NCI-H526 (cell line): ENCODE measurements at regions not wholly inside any gene's neighbourhood (a gene's known extent, or its start where the extent isn't known, plus 50 kb on each side); places are given as distances from the start of the nearest gene placed in this dataset.

Experiments
- DNase-seq, 2 experiments: peaks; one replicate each; lab custom pipeline; 2025; lab: John Stamatoyannopoulos, UW

GRCh38 chr13:89034015-89034414, 1362.8 kb downstream of the SLITRK5 start:
- DNase-seq, result no peak

DNA sequence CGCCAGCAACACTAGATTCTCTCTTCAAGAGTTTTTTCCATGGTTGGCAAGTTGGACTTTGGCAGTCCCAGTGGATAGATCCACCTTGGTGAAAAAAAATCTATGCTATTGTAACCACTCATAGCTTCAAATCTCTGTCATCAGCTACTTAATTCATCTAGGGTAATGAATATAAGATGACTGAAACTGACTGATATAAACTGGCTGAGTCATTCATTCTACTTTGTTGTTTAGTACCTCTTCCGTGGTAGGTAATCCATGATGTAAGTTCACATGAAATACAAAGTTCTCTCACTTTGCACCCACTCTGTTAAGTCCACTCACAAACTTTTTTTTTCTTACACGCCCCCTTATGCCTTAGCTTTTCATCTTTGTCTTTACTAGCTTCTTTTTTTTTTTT, 1381.5 kb downstream of the SLITRK5 start:
- no peak for DNase-seq

- no peak for DNase-seq
Measured at GRCh38 chr13:89053418-89053817, 1382.2 kb downstream of the SLITRK5 start.

DNA sequence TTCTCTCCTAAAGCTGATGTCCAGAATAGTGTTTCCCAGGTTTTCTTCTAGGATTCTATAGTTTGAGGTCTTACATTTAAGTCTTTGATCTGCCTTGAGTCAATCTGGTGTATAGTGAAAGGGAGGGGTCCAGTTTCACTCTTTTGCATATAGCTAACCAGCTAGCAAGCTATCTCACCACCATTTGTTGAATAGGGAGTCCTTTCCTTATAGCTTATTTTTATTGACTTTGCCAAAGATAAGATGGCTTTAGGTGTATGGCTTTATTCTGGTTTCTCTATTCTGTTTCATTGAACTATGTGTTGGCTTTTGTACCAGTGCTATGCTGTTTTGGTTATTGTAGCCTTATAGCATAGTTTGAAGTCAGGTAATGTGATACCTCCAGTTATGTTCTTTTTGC, 1386.1 kb downstream of the SLITRK5 start:
- DNase-seq, result no peak

DNA sequence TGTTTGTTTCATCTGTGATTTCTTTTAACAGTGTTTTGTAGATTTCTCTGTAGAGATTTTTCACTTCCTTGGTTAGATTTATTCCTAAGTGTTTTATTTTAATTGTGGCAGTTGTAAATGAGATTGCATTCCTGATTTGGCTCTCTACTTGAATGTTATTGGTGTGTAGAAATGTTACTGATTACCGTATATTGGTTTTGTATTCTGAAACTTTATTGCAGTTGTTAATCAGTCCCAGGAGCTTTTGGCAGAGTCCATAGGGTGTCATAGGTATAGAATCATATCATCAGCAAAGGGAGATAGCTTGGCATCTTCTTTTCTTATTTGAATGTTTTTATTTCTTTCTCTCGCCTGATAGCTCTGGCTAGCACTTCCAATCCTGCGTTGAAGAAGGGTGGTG, 1386.7 kb downstream of the SLITRK5 start:
- no peak for DNase-seq

DNA sequence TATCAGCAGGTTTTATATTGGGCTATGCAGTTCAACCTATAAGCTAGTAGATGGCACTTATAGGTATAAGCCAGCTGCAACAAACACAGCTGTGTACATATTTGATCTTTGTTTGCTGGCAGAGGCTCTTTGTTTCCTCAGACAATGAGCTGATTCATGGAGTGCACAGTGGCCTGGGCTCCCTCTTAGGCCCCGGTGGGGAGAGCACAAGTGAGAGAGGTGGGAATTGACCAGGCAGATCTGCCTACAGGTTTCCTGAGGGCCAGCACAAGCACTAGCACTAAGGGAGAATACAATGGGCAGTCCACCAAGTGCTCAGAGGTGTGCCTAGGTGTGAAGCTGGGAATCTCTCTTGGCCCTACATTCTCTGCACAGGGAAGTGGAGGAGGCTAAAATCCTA, 1390.7 kb downstream of the SLITRK5 start:
- peak; percentile 85 to 88 for DNase-seq

DNA sequence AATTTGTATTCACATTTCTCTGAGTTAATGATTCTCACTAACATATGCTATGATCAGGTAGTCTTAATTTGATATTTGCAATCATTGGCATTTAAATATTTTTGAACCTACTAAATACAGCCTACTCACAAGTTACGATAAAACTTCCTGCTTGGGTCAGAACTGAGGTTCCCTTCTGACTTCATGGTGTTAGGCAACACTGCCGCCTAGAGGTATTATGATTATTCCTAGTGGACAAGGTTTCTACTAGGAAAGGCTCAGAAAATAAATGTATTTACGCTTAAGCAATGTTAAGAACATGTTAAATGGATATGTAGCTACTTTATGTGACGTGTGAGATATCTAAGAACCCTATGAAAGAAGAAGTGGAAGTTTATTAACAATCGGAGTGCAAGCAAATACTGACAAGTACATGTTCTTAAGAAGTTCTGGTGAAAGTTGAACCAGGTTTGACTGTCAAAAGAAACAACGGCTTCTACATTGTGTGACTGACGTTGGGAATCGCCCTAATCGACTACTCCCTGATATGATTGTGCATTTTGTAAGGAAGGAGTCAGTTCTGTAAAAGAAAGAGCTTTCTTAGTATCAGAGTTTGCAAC, 1395.8 kb downstream of the SLITRK5 start:
- peak; percentile 28 to 89 for DNase-seq

DNA sequence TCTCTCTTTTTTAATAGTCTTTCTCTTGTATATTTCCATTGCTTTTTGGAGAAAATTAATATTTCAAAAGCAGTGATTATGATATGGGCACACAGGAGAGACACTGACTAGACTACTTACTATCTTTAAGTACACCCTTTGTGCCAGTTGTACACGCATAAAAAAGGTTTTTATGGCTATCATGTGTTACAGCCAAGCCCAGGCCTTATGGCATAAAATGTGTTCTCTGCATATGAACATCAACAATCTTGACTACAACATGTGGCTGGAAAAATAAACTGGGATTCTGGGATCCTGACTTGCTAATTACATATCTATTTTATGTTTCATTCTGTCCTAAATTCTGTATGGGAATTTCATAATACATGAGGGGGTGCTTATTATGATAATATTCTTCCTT, 1401.8 kb downstream of the SLITRK5 start:
- DNase-seq, result no peak

- no peak for DNase-seq
Measured at GRCh38 chr13:89076622-89077021, 1405.5 kb downstream of the SLITRK5 start.

GRCh38 chr13:89082623-89083022, 1411.5 kb downstream of the SLITRK5 start:
- no peak for DNase-seq

GRCh38 chr13:89088107-89088506, 1416.9 kb downstream of the SLITRK5 start:
- DNase-seq, result peak; percentile 61 to 85

DNA sequence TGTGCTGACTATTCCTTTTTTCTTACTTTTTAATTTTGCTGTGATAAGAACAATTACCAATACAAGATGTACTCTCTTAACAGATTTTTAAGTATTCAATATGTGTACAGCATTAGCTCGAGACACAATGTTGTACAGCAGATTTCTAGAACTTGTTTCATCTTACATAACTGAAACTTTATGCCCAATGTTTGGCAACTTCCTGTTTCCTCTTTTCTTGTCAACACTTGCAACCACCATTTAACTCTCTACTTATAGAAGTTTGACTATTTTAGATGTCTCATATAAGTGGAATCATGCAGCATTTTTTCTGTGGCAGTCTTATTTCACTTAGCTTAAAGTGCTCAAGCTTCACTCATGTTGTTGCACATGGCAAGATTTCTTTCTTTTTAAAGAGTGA, 1426.8 kb downstream of the SLITRK5 start:
- no peak for DNase-seq

DNA sequence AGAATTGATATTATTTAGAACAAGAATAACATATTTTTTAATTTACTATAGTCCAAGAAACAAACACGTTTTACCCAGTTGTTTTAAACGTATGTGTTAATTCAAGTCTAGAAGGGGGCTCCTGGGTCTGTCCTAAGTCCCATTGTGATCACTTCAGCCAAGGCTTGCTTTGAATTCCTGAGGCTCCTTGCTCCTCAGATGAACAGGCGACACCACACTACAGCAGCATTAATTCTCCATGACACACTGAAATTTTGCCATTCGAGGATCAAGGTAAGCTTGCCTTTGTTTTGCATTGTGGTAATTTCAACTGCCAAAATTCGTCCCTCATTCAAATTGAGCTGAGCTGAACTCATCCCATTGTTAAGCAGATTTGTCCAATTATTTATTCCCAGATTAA, 1442.6 kb downstream of the SLITRK5 start:
- DNase-seq, result peak; percentile 54 to 57

DNA sequence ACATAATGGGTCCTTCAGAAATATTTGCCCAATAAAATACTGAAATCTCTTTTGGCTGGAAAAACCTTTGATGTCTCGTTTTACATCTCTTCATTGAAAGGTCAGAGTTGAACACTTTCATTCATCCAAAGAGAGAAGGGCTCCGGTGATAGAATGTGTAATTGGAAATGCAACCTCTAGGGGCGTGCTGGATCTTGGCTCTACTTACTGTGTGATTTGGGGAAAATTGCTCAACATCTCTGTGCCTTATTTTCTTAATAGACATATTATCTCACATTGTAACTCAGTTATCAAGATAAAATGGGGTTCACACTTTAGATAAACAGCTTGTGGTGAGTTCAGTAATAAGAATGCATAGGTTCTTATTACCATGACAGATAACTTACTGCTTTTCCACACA, 1444.1 kb downstream of the SLITRK5 start:
- peak in 1 of 2 experiments; percentile 10 for DNase-seq

GRCh38 chr13:89136678-89137077, 1465.5 kb downstream of the SLITRK5 start:
- DNase-seq, result no peak

GRCh38 chr13:89150362-89150761, 1479.2 kb downstream of the SLITRK5 start:
- no peak for DNase-seq

- DNase-seq, result no peak
Measured at GRCh38 chr13:89153941-89154340, 1482.8 kb downstream of the SLITRK5 start.

GRCh38 chr13:89163096-89163495, 1491.9 kb downstream of the SLITRK5 start:
- peak; percentile 97 to 99 for DNase-seq

DNA sequence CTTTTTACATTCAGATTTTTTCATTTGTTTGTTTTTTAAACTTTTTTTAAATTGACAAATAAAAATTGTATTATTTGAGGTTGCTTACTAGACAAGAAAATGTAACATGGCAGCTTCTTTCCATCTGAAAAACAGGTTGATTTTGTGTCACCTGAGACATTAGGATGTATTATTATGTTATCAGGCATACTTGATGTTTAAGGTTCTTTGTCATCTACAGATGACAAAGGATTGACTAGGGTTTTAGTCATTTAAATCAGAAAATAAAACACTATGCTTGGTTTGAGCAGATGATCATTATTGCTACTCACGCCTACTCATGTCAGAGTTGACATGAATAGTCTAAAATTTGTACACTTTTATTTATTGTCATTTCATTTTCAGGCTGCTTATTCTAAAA, 1494.5 kb downstream of the SLITRK5 start:
- DNase-seq, result no peak

DNA sequence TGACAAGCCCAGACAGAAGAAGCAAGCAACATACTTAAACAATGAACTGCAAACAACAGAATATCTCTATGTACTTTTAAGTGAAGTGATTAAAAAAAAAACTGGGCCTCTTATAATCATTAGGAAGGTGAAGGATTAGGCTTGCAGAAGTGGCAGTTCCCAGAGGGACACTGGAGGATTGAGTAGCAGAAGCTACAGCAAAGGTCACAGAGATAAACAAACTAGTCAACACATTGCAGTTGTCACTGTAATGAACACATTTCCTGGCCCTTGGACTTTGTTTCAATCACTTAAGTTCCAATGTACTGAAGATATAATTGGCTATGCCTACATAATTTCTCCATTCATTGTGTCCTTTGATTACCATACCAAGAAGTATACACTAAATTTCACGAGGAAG, 1498.8 kb downstream of the SLITRK5 start:
- DNase-seq, result no peak

- no peak for DNase-seq
Measured at GRCh38 chr13:89181041-89181440, 1509.9 kb downstream of the SLITRK5 start.

GRCh38 chr13:89199138-89199537, 1528.0 kb downstream of the SLITRK5 start:
- DNase-seq, result no peak

DNA sequence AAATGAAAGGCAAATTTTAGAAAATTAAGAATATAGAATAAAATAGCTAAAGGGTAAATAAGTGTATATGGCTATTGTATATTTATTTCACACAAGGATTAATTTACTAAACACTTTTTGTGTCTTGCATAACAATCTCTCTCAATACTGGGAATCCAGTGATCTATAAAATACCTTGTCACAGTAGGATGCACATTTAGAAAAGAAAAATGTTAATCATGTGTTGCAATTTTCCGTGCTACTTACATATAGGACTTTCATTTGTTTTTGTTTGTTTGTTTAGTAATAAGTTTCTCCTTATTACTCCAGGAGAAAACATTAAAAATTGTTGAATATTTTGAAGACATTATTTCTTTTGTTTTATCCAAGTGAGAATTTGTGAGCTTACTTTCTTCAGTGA, 1533.3 kb downstream of the SLITRK5 start:
- no peak for DNase-seq

DNA sequence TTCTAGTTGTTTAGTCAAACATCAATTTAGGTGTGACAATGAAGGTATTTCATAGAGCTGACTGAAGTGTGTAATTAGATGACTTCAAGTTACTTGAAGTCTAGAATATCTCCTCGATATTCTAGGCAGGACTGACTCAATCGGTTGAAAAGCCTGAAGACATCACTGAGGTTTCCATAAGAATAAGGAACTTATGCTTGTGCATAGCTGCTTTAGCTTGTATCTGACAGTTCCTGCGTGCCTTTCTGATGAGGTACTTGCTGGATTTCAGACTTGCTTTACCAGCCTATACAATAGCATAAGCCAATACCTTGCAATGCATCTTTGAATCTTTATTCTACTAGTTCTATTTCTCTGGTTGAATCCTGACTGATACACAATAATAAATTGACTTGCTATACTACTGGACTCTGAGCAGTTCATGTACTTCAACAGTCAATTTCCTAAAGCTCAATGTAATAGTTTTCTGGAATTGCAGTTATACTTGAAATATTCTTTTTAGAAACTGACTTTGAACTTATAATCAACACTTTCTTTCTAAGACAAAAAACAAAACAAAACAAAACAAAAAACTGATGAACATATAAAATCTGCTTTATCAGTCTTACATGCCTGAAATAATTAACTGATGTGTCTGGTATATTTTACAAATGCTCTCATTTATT, 1534.8 kb downstream of the SLITRK5 start:
- no peak for DNase-seq
